HEK293 (cell line): ENCODE measurements at regions not wholly inside any gene's neighbourhood (a gene's known extent, or its start where the extent isn't known, plus 50 kb on each side); places are given as distances from the start of the nearest gene placed in this dataset.

Source experiments
- TRIM28 ChIP-seq: IDR thresholded peaks from 2 replicates; pipeline ENCODE4 v1.6.1; 2011; ENCODE audit warnings: low read length, control low read depth, borderline replicate concordance
- ZNF140 ChIP-seq: fragments of 450-650 bp; formaldehyde crosslinking; IDR thresholded peaks from 2 replicates; pipeline ENCODE4 v1.5.1; 2016; ENCODE audit warnings: missing biosample characterization, missing genetic modification characterization

DNA sequence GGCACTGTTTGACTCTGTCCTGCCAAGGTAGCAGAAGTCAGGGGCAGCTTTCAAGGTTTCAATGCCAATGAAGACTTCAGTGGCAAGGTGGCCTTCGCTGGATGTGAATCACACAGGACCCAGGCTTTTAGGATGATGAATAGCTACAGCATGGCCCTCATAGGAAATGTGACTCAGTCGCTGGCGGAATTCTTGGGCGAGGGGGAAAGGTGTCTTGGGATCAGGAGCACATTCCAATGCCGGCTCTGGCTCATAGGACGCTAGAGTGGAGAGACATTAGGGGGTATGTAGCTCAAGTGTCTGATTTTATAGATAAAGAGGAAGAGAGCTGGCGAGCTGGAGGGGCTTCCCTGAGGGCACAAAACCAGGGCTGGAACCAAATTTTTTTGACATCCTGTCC lies 68.6 kb downstream of the SMIM21 start:
- TF ChIP-seq ZNF140 (tag by site-specific recombination) (no peak), TRIM28 (no peak)
